CD14-positive monocyte (primary cell): ENCODE measurements at regions not wholly inside any gene's neighbourhood (a gene's known extent, or its start where the extent isn't known, plus 50 kb on each side); places are given as distances from the start of the nearest gene placed in this dataset.

Experiments used
- DNase-seq, 3 donors: peaks; one replicate each; pipeline ENCODE4 v3.0.0-alpha.2; 2011 to 2022
- H2AFZ ChIP-seq: 2 replicates; pipeline ENCODE4 v1.6.0; 2012; ENCODE audit warnings: mild to moderate bottlenecking, low read depth, low read length, inconsistent platforms; ENCODE audit not compliant: insufficient read depth, poor library complexity, severe bottlenecking
- H3K27ac ChIP-seq, 2 donors: 1 replicate in 1 of 2; 2 replicates in 1 of 2; pipeline ENCODE4 v1.5.1; 2012 to 2013; ENCODE audit warnings: low read length in 2 of 2, control low read depth in 1 of 2, inconsistent platforms in 1 of 2, low read depth in 1 of 2, mild to moderate bottlenecking in 1 of 2
- H3K27me3 ChIP-seq, 2 donors: one replicate each; pipeline versions ENCODE4 v1.6.0 to v1.6.1; 2011 to 2013; ENCODE audit warnings: low read length in 2 of 2; ENCODE audit not compliant: control insufficient read depth in 2 of 2, insufficient read depth in 2 of 2
- H3K36me3 ChIP-seq, 2 donors: replicated peaks in 1 of 2; 1 replicate in 1 of 2; 2 replicates in 1 of 2; pipeline versions ENCODE4 v1.5.1 to v1.6.1; 2012 to 2013; ENCODE audit warnings: low read length in 2 of 2, control low read depth in 1 of 2, inconsistent platforms in 1 of 2, mild to moderate bottlenecking in 1 of 2; ENCODE audit not compliant: insufficient read depth in 2 of 2, control insufficient read depth in 1 of 2
- H3K4me1 ChIP-seq, 2 donors: 1 replicate in 1 of 2; 2 replicates in 1 of 2; pipeline versions ENCODE4 v1.5.1 to v1.6.1; 2012 to 2013; ENCODE audit warnings: low read length in 2 of 2, control low read depth in 1 of 2, inconsistent platforms in 1 of 2, mild to moderate bottlenecking in 1 of 2, moderate library complexity in 1 of 2; ENCODE audit not compliant: insufficient read depth in 2 of 2, control insufficient read depth in 1 of 2
- H3K4me2 ChIP-seq: replicated peaks from 2 replicates; pipeline ENCODE3; 2012; ENCODE audit warnings: low read length, moderate library complexity, mild to moderate bottlenecking; ENCODE audit not compliant: poor library complexity, severe bottlenecking; ENCODE audit errors: extremely low read depth
- H3K4me3 ChIP-seq, 3 experiments: fragments of 200-600 bp in 1 of 3; sonication (generic) in 1 of 3; replicated peaks in 1 of 3; 1 replicate in 2 of 3; 2 replicates in 1 of 3; pipeline ENCODE4 v1.5.1; 2011 to 2013; ENCODE audit warnings: low read length in 3 of 3, mild to moderate bottlenecking in 3 of 3, control low read depth in 2 of 3, low read depth in 2 of 3, inconsistent platforms in 1 of 3, moderate library complexity in 1 of 3
- H3K79me2 ChIP-seq: 2 replicates; pipeline ENCODE4 v1.6.0; 2012; ENCODE audit warnings: mild to moderate bottlenecking, control low read depth, inconsistent platforms, low read length, moderate library complexity; ENCODE audit not compliant: insufficient read depth
- H3K9ac ChIP-seq: 2 replicates; pipeline ENCODE4 v1.6.0; 2017; ENCODE audit warnings: low read length, mild to moderate bottlenecking; ENCODE audit not compliant: insufficient read depth, poor library complexity, severe bottlenecking
- H3K9me3 ChIP-seq, 2 donors: replicated peaks in 1 of 2; 1 replicate in 1 of 2; 2 replicates in 1 of 2; pipeline versions ENCODE4 v1.5.1 to v1.6.1; 2012 to 2013; ENCODE audit warnings: low read length in 2 of 2, control low read depth in 1 of 2; ENCODE audit not compliant: control insufficient read depth in 1 of 2, insufficient read depth in 1 of 2
- H4K20me1 ChIP-seq: 2 replicates; pipeline ENCODE4 v1.6.0; 2012; ENCODE audit warnings: mild to moderate bottlenecking, low read length, control low read depth, moderate library complexity; ENCODE audit not compliant: insufficient read depth
- H3K27ac Mint-ChIP-seq, 7 donors: one replicate each; pipeline ENCODE4 v1.8.0; 2020; ENCODE audit warnings: mild to moderate bottlenecking in 7 of 7, mixed read lengths in 7 of 7, moderate library complexity in 6 of 7, inconsistent platforms in 2 of 7
- H3K27me3 Mint-ChIP-seq, 3 donors: one replicate each; pipeline ENCODE4 v1.8.0; 2021 to 2022; ENCODE audit warnings: low read depth in 3 of 3, mild to moderate bottlenecking in 3 of 3, mixed read lengths in 3 of 3, moderate library complexity in 3 of 3, inconsistent platforms in 1 of 3
- H3K36me3 Mint-ChIP-seq, 2 donors: one replicate each; pipeline ENCODE4 v1.8.0; 2020; ENCODE audit warnings: mixed read lengths in 2 of 2, inconsistent platforms in 1 of 2, mild to moderate bottlenecking in 1 of 2
- H3K4me1 Mint-ChIP-seq: one replicate; pipeline ENCODE4 v1.8.0; 2020; ENCODE audit warnings: mild to moderate bottlenecking, mixed read lengths
- H3K4me3 Mint-ChIP-seq, 2 donors: one replicate each; pipeline ENCODE4 v1.8.0; 2020; ENCODE audit warnings: mild to moderate bottlenecking in 2 of 2, mixed read lengths in 2 of 2, moderate library complexity in 1 of 2
- H3K9me3 Mint-ChIP-seq, 7 donors: one replicate each; pipeline ENCODE4 v1.8.0; 2020 to 2022; ENCODE audit warnings: mixed read lengths in 7 of 7, mild to moderate bottlenecking in 6 of 7, moderate library complexity in 6 of 7, inconsistent platforms in 2 of 7
- WGBS: methylation state at CpG from one replicate; pipeline ENCODE4 v1.1.5; 2013; ENCODE audit warnings: missing lambda C conversion rate; ENCODE audit not compliant: insufficient coverage; 5-methylcytosine and 5-hydroxymethylcytosine counted together
- intact Hi-C, 2 donors: fragments of 100-400 bp; cut with micrococcal nuclease; formaldehyde crosslinking; loops; one replicate each; pipeline versions ENCODE4 v1.15.0 to v1.15.1; 2023
- TF ChIP-seq, protein P1 (sequence below): fragments of 200-600 bp; IDR thresholded peaks from one replicate; pipeline ENCODE4 v1.8.0; 2022; ENCODE audit warnings: antibody characterized with exemption, mild to moderate bottlenecking

DNA sequence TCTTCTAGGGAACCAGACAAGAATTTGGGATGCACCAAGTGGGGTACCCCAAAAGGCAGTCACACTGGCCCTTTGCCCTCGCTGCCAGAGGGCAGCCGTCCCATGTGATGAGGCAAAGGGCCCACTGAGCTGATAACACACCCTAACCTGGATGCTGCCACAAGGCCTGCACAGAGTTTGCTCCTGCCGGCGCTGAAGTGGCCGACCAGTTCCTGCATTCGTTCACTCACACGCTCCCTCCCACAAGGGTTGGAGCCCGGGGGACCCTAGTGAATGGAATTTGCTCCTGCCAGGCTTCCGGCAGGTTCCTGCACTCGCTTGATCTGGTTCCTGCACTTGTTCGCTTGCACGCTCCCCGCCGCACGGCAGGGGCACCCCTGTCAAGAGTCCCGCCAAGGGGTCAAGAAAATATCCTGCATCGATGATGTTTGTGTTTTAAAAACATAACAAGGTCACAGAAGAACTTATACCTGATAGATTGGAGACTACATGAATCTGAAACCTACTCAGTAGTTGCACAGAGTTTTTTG is 296.4 kb upstream of the VCX start:
- H3K9me3 ChIP-seq = peaks cover 0 to 5% of the 10 kb centered on the region in 2 donors
- no peaks in the 10 kb centered on the region for H3K27me3 ChIP-seq
- TF ChIP-seq, protein P1, sequence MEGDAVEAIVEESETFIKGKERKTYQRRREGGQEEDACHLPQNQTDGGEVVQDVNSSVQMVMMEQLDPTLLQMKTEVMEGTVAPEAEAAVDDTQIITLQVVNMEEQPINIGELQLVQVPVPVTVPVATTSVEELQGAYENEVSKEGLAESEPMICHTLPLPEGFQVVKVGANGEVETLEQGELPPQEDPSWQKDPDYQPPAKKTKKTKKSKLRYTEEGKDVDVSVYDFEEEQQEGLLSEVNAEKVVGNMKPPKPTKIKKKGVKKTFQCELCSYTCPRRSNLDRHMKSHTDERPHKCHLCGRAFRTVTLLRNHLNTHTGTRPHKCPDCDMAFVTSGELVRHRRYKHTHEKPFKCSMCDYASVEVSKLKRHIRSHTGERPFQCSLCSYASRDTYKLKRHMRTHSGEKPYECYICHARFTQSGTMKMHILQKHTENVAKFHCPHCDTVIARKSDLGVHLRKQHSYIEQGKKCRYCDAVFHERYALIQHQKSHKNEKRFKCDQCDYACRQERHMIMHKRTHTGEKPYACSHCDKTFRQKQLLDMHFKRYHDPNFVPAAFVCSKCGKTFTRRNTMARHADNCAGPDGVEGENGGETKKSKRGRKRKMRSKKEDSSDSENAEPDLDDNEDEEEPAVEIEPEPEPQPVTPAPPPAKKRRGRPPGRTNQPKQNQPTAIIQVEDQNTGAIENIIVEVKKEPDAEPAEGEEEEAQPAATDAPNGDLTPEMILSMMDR = no peak
- H3K4me3 Mint-ChIP-seq = no peak overlapping the region
- no peak overlapping the region for H3K4me2 ChIP-seq
- H3K4me1 ChIP-seq = no peaks in the 10 kb centered on the region
- WGBS = 97% methylated on average over 8 of the region's 17 CpGs
- no peaks in the 10 kb centered on the region for H4K20me1 ChIP-seq
- no peak overlapping the region for H3K4me3 ChIP-seq
- H3K27ac Mint-ChIP-seq = no peak overlapping the region
- no peaks in the 10 kb centered on the region for H3K4me1 Mint-ChIP-seq
- H2AFZ ChIP-seq = no peak overlapping the region
- peaks cover 0 to 2% (median 0%) of the 10 kb centered on the region in 3 donors for H3K27me3 Mint-ChIP-seq
- H3K27ac ChIP-seq = no peak overlapping the region
- no peak for DNase-seq
- intact Hi-C loops = no loop called here
- H3K9me3 Mint-ChIP-seq = peaks cover 0 to 12% (median 5%) of the 10 kb centered on the region in 7 donors
- no peaks in the 10 kb centered on the region for H3K36me3 Mint-ChIP-seq
- H3K36me3 ChIP-seq = no peaks in the 10 kb centered on the region
- H3K9ac ChIP-seq = no peak overlapping the region
- H3K79me2 ChIP-seq = no peaks in the 10 kb centered on the region

DNA sequence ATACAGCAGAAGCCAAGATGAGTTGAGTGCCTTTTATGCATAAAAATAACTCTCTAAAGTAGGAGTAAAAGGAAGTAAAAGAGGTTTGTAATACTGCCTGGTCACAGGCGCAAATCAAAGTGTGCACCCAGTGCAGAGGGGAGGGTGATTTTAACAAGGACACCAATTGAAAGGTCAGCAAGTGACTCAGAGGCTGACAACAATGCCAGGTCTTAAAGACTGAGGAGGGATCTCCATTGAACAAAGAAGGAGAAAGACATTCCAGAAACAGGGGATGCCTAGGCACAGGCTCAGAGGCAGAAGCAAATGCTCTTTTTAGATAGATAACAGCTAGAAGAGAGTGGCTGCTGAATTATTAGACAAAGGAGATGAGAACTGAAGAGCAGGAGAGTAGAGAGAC is 297.4 kb upstream of the VCX start:
- Mint-ChIP-seq H3K27me3 (peaks cover 0 to 2% (median 0%) of the 10 kb centered on the region in 3 donors), H3K4me1 (no peaks in the 10 kb centered on the region), H3K36me3 (no peaks in the 10 kb centered on the region), H3K9me3 (peaks cover 0 to 12% (median 5%) of the 10 kb centered on the region in 7 donors), H3K27ac (no peak overlapping the region), H3K4me3 (no peak overlapping the region)
- H3K27ac ChIP-seq = no peak overlapping the region
- H3K4me3 ChIP-seq = no peak overlapping the region
- no peak overlapping the region for H2AFZ ChIP-seq
- H4K20me1 ChIP-seq = no peaks in the 10 kb centered on the region
- intact Hi-C loops = no loop called here
- WGBS = 100% methylated on average over 1 of the region's 1 CpG
- peaks cover 0 to 5% of the 10 kb centered on the region in 2 donors for H3K9me3 ChIP-seq
- TF ChIP-seq, protein P1 = no peak
- H3K4me2 ChIP-seq = no peak overlapping the region
- H3K27me3 ChIP-seq = no peaks in the 10 kb centered on the region
- no peaks in the 10 kb centered on the region for H3K79me2 ChIP-seq
- no peak for DNase-seq
- H3K36me3 ChIP-seq = no peaks in the 10 kb centered on the region
- H3K9ac ChIP-seq = no peak overlapping the region
- H3K4me1 ChIP-seq = no peaks in the 10 kb centered on the region
